Rectal smooth muscle tissue (tissue), 1 donor: ENCODE measurements at regions not wholly inside any gene's neighbourhood (a gene's known extent, or its start where the extent isn't known, plus 50 kb on each side); places are given as distances from the start of the nearest gene placed in this dataset.

Source experiments
- H3K27ac ChIP-seq: one replicate; pipeline ENCODE4 v1.7.0; 2013; ENCODE audit warnings: low read depth, low read length, inconsistent platforms
- H3K27me3 ChIP-seq: one replicate; pipeline ENCODE4 v1.7.0; 2013; ENCODE audit warnings: low read length; ENCODE audit not compliant: control insufficient read depth, insufficient read depth
- H3K36me3 ChIP-seq: one replicate; pipeline ENCODE4 v1.7.0; 2013; ENCODE audit warnings: low read length; ENCODE audit not compliant: control insufficient read depth, insufficient read depth
- H3K4me1 ChIP-seq: one replicate; pipeline ENCODE4 v1.7.0; 2013; ENCODE audit warnings: low read length; ENCODE audit not compliant: control insufficient read depth, insufficient read depth
- H3K4me3 ChIP-seq: one replicate; pipeline ENCODE4 v1.7.0; 2013; ENCODE audit warnings: low read length
- H3K9ac ChIP-seq: one replicate; pipeline ENCODE4 v1.7.0; 2013; ENCODE audit warnings: low read length

- no peak overlapping the region for H3K9ac ChIP-seq
- H3K36me3 ChIP-seq, result no peaks in the 10 kb centered on the region
- no peaks in the 10 kb centered on the region for H3K27me3 ChIP-seq
- no peaks in the 10 kb centered on the region for H3K4me1 ChIP-seq
- no peak overlapping the region for H3K27ac ChIP-seq
- H3K4me3 ChIP-seq, result no peak overlapping the region
Measured at GRCh38 chr13:48761256-48761655, 107.5 kb downstream of the CYSLTR2 start.

- Histone ChIP-seq H3K4me1 (no peaks in the 10 kb centered on the region), H3K27me3 (no peaks in the 10 kb centered on the region), H3K27ac (no peak overlapping the region), H3K36me3 (no peaks in the 10 kb centered on the region), H3K4me3 (no peak overlapping the region), H3K9ac (no peak overlapping the region)
Measured at GRCh38 chr13:48769107-48769704, 115.5 kb downstream of the CYSLTR2 start.

GRCh38 chr13:48770372-48770771 lies 116.6 kb downstream of the CYSLTR2 start:
- no peaks in the 10 kb centered on the region for H3K27me3 ChIP-seq
- no peak overlapping the region for H3K27ac ChIP-seq
- H3K36me3 ChIP-seq, result no peaks in the 10 kb centered on the region
- H3K4me1 ChIP-seq, result no peaks in the 10 kb centered on the region
- H3K4me3 ChIP-seq, result no peak overlapping the region
- no peak overlapping the region for H3K9ac ChIP-seq

GRCh38 chr13:48772908-48773307 lies 119.2 kb downstream of the CYSLTR2 start:
- Histone ChIP-seq H3K9ac (no peak overlapping the region), H3K36me3 (no peaks in the 10 kb centered on the region), H3K4me3 (no peak overlapping the region), H3K27ac (no peak overlapping the region), H3K4me1 (no peaks in the 10 kb centered on the region), H3K27me3 (no peaks in the 10 kb centered on the region)

- Histone ChIP-seq H3K4me1 (no peaks in the 10 kb centered on the region), H3K27me3 (no peaks in the 10 kb centered on the region), H3K4me3 (no peak overlapping the region), H3K9ac (no peak overlapping the region), H3K36me3 (no peaks in the 10 kb centered on the region), H3K27ac (no peak overlapping the region)
Measured at GRCh38 chr13:48773531-48774275, 120.0 kb downstream of the CYSLTR2 start.

GRCh38 chr13:48775285-48775684 lies 121.6 kb downstream of the CYSLTR2 start:
- Histone ChIP-seq H3K9ac (no peak overlapping the region), H3K4me1 (no peaks in the 10 kb centered on the region), H3K27me3 (no peaks in the 10 kb centered on the region), H3K36me3 (no peaks in the 10 kb centered on the region), H3K27ac (no peak overlapping the region), H3K4me3 (no peak overlapping the region)

- Histone ChIP-seq H3K9ac (no peak overlapping the region), H3K27ac (no peak overlapping the region), H3K4me3 (no peak overlapping the region)
Measured at GRCh38 chr13:48775804-48776203, 122.1 kb downstream of the CYSLTR2 start.

GRCh38 chr13:48776401-48776800 lies 122.7 kb downstream of the CYSLTR2 start:
- Histone ChIP-seq H3K4me3 (no peak overlapping the region), H3K27me3 (no peaks in the 10 kb centered on the region), H3K9ac (no peak overlapping the region), H3K4me1 (no peaks in the 10 kb centered on the region), H3K27ac (no peak overlapping the region), H3K36me3 (no peaks in the 10 kb centered on the region)

More at GRCh38 chr13:48775804-48776203, 122.1 kb downstream of the CYSLTR2 start:
- Histone ChIP-seq H3K27me3 (no peaks in the 10 kb centered on the region), H3K4me1 (no peaks in the 10 kb centered on the region), H3K36me3 (no peaks in the 10 kb centered on the region)

GRCh38 chr13:48778610-48779009 lies 124.9 kb downstream of the CYSLTR2 start:
- Histone ChIP-seq H3K9ac (no peak overlapping the region), H3K27ac (no peak overlapping the region), H3K4me3 (no peak overlapping the region), H3K36me3 (no peaks in the 10 kb centered on the region), H3K27me3 (no peaks in the 10 kb centered on the region), H3K4me1 (no peaks in the 10 kb centered on the region)

- no peaks in the 10 kb centered on the region for H3K27me3 ChIP-seq
- H3K9ac ChIP-seq, result no peak overlapping the region
- no peak overlapping the region for H3K27ac ChIP-seq
- no peak overlapping the region for H3K4me3 ChIP-seq
- no peaks in the 10 kb centered on the region for H3K36me3 ChIP-seq
- H3K4me1 ChIP-seq, result no peaks in the 10 kb centered on the region
Measured at GRCh38 chr13:48780713-48781341, 127.1 kb downstream of the CYSLTR2 start.

GRCh38 chr13:48782429-48782840 lies 128.7 kb downstream of the CYSLTR2 start:
- Histone ChIP-seq H3K27me3 (no peaks in the 10 kb centered on the region), H3K27ac (no peak overlapping the region), H3K4me3 (no peak overlapping the region), H3K4me1 (no peaks in the 10 kb centered on the region), H3K9ac (no peak overlapping the region), H3K36me3 (no peaks in the 10 kb centered on the region)

- H3K4me3 ChIP-seq, result no peak overlapping the region
- H3K36me3 ChIP-seq, result no peaks in the 10 kb centered on the region
- H3K27me3 ChIP-seq, result no peaks in the 10 kb centered on the region
- no peak overlapping the region for H3K27ac ChIP-seq
- no peaks in the 10 kb centered on the region for H3K4me1 ChIP-seq
- no peak overlapping the region for H3K9ac ChIP-seq
Measured at GRCh38 chr13:48783181-48783630, 129.5 kb downstream of the CYSLTR2 start.
